ENCODE measurements at regions not wholly inside any gene's neighbourhood (a gene's known extent, or its start where the extent isn't known, plus 50 kb on each side); places are given as distances from the start of the nearest gene placed in this dataset.

DNA sequence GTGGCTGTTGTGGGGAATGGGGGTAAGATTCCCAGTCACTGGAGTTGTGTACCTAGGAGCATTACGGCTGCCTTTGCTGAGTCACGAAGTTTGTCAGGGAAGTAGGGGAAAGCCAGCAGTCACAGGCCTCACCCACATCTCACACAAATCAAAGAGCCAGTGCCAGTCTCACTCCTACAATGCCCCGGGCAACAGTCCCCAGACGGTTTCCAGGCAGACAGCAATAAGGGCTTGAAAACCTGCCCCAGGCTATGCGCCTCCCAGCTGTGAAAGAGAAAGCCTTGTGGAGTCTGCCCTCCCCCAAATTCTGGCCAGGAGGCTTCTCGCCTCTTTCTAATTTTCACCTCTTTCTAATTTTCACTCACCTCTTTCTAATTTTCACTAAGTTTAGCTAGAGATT, 142.3 kb upstream of the EDNRB start:
- TF ChIP-seq, protein P1, sequence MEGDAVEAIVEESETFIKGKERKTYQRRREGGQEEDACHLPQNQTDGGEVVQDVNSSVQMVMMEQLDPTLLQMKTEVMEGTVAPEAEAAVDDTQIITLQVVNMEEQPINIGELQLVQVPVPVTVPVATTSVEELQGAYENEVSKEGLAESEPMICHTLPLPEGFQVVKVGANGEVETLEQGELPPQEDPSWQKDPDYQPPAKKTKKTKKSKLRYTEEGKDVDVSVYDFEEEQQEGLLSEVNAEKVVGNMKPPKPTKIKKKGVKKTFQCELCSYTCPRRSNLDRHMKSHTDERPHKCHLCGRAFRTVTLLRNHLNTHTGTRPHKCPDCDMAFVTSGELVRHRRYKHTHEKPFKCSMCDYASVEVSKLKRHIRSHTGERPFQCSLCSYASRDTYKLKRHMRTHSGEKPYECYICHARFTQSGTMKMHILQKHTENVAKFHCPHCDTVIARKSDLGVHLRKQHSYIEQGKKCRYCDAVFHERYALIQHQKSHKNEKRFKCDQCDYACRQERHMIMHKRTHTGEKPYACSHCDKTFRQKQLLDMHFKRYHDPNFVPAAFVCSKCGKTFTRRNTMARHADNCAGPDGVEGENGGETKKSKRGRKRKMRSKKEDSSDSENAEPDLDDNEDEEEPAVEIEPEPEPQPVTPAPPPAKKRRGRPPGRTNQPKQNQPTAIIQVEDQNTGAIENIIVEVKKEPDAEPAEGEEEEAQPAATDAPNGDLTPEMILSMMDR (IDR thresholded peaks at IDR 0.05): no peak
- TF ChIP-seq POLR2A (IDR thresholded peaks at IDR 0.05) (no peak), EP300 (IDR thresholded peaks at IDR 0.05) (no peak), POLR2AphosphoS5 (IDR thresholded peaks at IDR 0.05) (no peak)

Measured in gastroesophageal sphincter (tissue), 3 donors.